DMS79 (cell line): ENCODE measurements at regions not wholly inside any gene's neighbourhood (a gene's known extent, or its start where the extent isn't known, plus 50 kb on each side); places are given as distances from the start of the nearest gene placed in this dataset.
"Not testable (repeated sequence)": the region's sequence is repeated elsewhere in the genome, so short reads cannot be mapped to it uniquely, and the experiment has no call there.

Experiments used
- DNase-seq: peaks from one replicate; lab custom pipeline; 2025; lab: John Stamatoyannopoulos, UW

DNA sequence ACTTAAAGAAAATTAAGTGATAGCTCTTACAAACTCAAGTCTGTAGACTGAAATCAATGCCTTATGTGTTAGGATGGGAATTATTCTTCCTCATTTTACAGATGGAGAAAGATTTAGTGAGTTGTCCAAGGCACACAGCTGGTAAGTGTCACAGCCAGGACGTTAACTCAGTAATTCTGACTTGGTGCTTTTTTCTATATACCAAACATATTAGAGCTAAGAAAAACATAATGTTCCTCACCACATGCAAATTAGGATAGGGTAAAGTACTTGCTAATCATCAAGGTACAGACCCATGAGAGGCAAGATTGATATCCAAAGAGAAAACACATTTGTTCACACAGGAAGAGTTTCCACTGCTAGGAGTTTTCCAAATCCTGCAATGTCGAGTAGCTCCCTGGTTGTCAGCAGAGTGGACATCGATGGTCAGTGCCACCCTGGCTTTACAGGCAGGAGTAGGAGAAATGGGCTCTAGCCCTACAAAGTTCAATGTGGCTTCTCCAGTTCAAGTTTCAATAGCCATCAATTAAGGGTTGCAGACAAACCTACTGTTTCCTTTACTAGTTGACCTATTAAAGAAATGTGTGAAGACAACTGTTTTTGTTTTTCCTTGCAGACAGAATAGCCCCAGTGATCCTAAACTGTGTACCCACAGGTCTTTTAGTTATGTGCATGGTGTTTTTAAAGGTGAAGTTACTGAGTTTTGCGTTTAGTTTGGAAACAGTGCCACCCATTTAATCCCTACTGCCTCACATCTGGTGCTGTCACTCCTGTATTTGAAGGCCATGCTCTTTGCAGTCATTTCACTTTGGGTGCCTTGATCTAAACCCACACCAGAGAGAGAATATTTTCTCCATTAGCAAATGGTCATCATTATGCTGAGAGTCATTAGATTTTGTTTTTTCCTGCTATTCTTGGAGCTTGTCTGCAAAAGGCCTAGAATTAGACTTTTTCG lies 460.8 kb upstream of the SMARCA2 start:
- DNase-seq, result no peak

DNA sequence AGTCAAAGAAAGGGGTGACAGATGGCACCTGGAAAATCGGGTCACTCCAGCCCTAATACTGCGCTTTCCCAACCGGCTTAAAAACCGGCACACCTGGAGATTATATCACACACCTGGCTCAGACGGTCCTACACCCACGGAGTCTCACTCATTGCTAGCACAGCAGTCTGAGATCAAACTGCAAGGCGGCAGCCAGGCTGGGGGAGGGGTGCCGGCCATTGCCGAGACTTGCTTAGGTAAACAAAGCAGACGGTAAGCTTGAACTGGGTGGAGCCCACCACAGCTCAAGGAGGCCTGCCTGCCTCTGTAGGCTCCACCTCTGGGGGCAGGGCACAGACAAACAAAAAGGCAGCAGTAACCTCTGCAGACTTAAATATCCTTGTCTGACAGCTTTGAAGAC lies 456.5 kb upstream of the SMARCA2 start:
- not testable (repeated sequence) for DNase-seq

DNA sequence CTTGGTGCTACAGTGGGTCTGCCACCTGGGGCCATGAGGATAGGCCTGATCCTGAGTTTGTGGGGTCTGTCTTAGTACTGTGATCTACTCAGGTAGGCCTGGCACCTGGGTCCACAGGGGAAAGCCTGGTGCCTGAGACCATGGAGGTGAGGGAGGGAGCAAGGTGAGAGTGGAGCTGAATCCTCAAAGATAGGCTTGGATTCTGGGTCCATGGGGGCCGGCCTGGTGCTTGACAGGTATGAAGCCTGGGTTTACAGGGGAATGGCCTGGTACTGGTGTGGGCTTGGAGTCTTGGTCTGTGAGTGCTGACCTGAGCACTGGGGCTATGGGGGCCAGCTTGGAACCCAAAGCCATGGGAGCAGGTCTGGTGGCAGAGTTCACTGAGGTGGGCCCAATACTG lies 439.2 kb upstream of the SMARCA2 start:
- no peak for DNase-seq

DNA sequence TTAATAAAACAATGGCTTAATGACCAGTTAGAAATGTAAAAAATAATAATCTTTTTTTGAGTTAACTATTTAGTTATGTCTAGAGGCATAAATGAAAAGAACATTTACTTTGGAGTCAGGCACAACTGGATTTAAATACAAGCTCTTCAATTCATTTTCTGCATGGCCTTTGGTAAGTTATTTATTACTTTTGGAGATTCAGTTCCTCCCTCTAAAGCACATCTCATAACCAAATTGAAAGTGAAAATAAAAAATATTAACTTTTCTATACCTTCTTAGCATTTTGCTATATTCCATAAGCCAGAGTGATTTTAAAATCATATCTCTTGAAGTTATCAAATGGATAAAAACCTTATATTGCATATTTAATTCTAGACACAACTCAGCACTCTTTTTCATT lies 434.9 kb upstream of the SMARCA2 start:
- DNase-seq, result no peak

DNA sequence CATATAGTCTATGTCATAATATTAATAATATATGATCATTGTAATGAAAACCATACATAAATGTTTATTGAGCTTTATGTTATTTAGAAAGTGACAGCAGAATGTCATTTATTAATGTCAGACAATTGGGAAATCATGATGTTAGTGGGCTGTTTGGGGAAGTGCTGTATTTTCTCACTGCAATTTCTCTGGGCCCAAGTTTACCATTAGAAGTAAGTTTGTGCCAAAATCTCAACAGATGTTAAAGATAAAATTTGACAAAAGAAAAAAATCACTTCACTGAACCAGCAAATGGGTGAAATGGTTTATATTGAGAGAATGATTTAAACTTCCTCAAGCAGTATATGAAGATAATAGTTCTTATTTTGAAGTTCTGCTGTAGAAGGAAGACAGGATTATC lies 433.2 kb upstream of the SMARCA2 start:
- no peak for DNase-seq

DNA sequence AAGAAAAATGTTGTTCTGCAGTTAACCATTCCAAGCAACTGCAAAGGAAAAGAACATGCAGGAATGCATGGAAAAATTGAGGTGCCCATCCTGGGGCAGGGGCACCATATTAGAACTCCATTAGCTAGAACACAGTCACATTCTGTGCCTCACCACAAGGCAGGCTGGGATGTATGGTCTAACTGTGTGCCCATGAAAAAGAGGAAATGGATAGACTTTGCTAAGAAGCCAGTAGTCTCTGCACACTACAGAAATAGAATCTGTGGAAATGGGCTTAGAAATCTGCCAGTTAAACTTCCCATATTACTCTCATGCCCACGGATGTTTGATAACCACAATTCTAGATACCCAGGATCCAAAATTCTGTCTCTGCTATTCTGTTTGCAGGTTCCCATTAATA lies 423.8 kb upstream of the SMARCA2 start:
- DNase-seq, result no peak

DNA sequence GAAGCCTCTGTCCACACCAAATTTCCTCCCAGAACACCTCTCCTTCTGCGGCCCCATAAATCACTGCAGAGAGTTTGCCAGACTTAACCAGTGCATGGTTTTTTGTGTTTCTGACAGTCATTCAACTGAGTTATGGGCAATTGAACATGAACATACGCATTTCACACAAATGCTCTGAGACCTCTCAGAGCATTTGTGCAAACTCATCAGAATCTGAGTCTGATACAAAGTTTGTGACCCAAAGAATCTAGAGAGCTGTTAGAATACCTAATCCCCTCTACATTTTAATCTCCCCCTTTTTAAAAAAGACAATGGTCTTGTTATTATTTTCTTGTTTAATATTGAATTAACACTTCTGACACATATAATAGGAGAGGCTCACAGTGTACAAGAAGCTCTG lies 416.9 kb upstream of the SMARCA2 start:
- no peak for DNase-seq

DNA sequence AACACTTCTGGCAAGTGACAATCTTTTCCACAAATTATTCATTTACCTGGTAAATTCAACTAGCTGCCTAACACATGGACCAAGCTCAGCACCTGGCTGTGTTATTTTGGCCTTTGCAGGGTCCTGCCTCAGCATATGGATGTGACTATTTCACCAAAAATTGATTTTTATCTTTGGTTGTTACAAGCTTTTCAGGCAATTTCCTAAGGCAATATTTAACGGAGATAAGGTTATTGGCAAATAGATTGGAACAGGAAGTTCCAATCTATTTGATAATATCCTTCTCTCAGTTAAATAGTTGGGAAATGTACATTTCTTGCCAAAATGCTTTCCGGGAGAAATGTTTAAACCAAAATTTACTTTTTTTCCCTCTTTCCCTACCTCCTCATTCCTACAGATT lies 415.2 kb upstream of the SMARCA2 start:
- DNase-seq, result no peak

DNA sequence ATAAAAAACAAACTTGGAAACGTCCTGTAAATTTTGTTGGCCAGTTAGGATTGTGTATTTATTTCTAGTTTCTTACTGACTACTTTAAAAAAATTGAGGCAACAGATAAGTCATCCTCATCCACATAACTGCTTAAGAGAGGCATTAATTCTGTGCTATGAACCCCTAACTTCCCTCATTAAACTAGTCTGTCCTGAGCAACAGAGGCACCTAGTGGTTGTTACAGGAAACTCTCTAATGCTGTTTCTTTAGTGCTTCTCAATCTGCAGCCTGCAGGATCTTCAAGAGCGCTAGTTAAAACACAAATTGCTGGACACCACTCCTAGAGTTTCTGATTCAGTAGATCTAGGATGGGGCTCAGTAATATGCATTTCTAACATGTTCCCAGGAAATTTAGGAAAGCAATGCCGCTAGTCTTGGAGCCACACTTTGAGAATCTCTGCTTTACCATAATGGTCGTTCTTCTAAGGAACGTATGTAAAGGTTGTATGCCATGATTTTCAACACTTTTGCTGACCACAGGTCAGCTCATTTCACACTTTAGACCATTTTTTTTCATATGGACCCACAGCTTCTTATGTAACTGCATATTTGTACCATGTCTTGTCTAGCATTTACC lies 410.1 kb upstream of the SMARCA2 start:
- DNase-seq, result no peak

DNA sequence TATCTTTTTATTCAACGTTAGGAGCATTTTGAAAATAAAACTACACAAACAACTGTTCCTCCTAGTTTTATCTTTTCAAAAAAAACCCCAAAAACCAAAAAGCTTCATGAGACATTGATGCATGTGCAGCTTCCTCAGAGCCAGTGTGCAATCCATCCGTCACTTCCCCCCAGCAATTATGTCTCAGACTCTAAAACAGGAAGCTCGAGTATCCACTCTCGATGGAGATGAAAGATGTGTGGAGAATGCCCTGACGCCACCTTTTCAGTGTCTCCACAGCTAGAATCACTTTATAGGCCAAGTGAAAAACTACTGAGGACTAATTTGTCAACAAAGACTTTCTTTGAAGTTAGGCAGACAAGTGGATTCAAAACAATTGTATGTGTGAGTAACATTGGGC lies 408.9 kb upstream of the SMARCA2 start:
- DNase-seq, result no peak

DNA sequence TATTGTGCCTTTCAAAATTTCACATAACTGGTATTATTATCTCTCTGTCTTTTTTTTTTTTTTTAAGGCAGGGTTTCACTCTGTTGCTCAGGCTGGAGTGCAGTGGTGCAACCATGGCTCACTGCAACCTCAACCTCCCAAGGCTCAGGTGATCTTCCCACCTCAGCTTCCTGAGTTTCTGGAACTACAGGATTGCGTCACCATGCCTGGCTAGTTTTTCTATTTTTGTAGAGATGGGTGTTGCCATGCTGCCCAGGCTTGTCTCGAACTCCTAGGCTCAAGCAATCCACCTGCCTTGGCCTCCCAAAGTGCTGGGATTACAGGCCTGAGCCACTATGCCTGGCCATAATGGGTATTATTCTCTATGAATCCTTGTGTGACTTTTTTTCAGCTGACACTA lies 402.3 kb upstream of the SMARCA2 start:
- DNase-seq, result no peak

DNA sequence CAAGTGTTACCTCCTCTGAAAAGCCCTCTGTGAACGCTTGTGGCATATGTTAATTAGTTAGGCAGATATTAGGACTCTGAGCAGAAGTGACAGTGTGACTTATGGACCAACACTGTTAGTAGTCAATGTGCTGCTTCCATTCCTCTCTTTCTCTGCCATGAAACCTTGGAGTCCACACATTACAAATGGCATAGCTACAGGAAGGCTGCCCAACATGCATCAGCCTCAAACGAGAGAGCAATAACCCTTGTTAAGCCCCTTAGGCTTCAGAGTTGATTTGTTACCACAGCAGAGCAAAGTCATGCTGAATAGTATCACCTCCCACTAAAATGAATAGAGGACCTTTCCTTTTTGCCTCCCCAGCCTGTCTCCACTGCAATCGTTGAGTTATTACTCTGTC lies 397.7 kb upstream of the SMARCA2 start:
- DNase-seq, result no peak

DNA sequence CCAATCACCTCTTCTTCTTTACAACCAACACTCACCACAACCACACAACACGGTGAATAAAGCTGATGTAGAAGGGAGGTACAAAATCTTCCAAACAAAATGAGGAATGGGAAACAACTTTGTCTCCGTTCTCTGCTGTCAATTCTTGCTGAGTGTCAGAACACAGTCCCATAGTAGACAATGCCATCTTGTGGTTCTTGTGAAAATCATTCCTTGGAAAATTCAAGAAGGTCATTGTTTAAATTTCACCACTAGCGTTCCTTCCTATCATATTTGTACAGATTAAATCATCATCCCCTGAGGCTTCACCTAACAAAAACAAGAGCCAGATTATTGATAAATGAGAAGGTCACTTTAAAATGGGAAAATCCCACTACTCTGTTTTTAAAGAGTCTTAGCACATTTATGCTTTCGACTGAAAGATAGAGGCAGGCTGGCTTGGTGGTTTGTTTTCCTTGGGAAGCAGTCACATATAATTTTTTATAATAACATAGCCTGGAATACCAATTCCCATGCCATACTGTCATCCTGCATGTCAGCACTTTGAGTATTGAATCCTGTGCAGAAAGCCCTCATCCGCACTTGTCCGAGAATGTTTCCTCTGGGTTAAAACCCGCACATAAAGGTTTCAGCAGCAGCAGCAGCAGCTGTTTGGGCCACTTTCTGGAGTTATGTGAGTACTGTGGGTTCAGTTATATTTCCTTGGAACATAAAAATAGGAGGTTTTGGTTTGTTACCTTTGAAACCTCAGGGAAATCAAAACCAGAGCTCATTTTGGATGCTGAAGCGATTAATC lies 395.0 kb upstream of the SMARCA2 start:
- no peak for DNase-seq

DNA sequence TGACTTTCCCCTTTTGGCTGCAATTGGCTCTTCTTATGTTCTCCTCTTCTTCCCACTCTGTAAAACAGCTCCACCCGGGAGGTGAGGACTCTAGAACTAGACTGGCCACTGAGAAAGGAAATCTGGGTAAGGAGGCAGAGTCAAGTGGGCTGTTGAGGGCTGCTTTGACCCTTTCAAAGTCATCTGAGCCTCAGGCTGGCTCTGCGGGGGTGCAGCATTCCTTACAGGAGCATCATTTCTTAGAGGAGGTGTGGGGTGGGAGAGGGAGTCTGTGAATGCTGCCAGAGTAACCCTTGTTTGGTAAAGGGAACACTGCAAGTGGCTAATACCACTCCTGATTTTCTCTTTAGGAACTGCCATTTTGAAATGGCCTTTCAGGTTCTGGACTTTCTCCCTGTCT lies 377.7 kb upstream of the SMARCA2 start:
- DNase-seq, result no peak

DNA sequence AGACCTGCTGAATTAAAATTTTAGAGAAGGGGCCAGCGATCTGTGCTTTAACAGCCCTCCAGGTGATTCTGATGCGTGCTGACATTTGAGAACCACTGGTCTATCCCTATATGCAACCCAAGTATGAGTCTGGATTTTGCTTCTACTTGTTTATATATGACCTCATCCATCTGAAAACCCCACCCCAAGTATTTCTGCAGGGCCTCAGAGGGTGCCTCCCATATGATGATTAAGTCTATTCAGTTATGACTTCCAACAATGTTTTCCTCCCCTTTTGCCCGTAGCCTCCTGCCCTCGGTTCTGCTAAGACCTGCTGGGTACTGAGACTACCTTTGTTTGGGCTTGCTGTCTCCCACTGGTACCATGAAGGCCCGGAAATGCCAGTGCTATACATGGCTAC lies 376.0 kb upstream of the SMARCA2 start:
- DNase-seq, result no peak

DNA sequence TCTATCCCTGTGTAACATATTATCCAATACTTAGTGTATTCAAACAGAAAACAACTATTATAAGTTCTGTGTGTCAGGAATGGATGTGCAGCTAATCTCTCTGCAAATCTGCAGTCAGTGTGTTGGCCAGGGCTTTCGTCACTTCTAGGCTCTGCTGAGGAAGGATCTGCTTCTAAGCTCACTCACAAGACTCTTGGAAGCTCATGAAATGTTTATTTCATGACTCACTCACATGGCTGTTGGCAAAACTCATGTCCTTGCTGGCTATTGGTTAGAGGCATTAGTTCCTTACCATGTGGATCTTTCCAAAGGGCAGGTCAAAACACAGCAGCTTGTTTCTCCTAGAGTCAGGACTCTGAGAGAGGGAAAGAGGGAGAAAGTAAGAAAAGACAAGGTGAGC lies 367.4 kb upstream of the SMARCA2 start:
- no peak for DNase-seq

DNA sequence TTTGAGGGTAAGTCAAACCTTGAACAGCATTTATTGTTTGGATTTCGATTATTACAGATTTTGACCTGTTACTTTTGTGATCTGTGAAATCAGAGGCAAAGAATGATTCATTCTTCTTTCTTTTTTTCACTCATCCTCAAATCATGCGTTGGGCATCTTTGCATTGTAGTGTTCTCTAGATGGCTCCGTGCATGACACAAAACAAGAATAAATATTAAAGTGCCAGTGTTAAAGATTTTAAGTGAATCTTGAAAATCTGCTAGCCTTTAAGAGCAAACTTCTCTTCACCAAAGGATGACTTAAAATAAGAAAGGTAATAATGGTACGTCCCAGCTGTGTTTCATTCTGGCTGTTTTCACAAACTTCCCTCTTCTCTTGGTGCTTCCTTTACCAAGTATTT lies 361.9 kb upstream of the SMARCA2 start:
- no peak for DNase-seq

DNA sequence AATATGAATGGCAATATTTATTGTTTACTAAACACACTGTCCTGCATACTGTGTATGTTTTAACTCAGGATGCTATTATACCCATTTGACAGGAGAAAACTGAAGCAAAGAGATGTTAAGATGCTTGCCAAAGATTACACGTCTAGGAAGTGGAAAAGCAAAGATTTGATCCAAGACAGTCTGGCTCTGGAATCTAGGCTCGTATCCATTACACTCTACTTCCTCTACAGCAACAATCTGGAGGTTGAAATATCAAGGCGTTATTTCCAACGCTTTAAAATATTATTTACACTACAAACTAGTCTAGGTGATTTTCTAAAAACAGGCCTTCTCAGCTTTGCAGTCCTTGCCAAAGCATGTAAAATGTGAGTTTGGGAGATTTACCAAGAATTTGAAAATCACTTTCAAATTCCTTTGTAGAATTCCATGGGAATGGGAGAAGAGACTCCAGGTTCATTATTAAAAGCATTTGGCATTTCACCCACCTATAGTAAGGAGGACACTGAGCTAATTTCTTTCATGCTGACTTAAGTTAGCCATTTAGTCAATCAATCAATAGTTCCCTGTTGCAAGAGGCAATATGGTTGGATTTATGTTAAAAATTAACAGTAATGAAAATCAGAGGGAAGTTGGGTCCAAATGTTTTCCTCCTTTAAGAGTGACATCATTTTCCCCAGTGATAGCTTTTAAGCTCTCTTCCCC lies 356.3 kb upstream of the SMARCA2 start:
- DNase-seq, result no peak

DNA sequence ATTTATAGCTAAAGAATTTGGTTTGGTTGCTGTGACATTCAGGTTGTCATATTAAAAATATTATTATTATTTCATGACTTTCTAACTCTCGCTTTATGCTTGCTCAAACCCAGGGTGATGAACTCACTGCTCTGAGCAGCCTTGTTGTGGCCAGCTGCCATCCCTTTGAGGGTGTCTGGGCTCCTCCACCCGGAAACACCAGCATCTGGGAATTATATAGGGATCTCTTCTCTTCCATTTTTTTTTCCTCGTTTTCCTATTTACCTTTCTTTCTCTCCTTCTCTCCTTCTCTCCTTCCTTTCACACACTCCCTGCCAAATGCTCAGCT lies 355.8 kb upstream of the SMARCA2 start:
- no peak for DNase-seq

DNA sequence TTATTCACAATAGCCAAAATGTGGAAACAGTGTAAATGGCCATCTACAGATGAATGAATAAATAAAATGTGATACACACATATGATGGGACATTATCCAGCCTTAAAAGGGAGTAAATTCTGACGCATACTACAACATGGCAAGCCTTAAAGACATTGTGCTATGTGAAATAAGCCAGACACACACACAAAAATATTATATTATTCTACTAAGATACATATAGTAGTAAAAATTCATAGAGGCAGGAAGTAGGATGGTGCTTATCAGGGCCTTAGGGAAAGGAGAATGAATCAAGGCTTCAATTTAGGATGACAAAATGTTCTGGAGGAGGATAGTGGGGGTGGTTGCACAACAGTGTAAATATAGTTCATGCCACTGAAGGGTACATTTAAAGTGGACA lies 346.7 kb upstream of the SMARCA2 start:
- no peak for DNase-seq

DNA sequence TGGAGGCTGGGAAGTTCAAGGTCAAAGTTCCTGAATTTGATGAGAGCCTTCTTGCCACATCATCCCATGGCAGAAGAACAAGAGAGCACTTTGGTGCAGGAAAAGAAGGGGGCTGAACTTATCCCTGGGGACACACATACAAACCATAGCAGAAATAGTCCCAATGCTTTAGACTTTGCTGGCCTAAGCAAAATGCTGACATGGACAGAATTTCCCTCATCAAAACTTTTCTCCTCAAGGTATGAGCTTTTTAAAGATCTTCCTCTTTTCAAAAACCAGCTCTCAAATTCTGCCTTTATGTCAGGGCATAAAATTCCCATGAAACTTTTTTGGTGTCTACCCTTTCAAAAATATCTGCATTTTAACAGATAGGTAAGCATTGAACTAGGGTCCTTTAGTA lies 341.8 kb upstream of the SMARCA2 start:
- DNase-seq, result no peak

DNA sequence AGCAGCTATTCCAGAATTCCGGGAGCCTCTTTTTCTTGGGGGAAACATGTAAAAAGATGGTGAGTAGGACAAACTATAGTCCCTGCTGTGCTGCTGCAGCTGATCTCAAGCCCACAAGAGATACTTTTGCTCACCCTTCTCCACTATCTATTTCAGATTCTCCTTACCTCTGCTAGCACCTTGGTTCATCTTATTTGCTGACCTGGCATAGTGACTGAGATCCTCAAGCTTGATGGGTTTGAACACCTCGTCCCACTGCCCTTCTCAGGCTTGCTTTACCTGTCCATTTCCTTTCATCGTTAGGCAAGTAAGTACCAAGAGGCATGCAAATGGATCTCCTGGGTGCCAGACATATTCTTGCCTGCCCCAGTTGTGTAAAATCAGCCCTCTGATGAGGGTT lies 338.4 kb upstream of the SMARCA2 start:
- DNase-seq, result no peak
